HCT116 (cell line): ENCODE measurements at regions not wholly inside any gene's neighbourhood (a gene's known extent, or its start where the extent isn't known, plus 50 kb on each side); places are given as distances from the start of the nearest gene placed in this dataset.

Experiments
- ATAC-seq: fragments of 200-7000 bp; cut with Tn5 transposase; 2 replicates; pipeline ENCODE4 v1.9.1; 2020; ENCODE audit warnings: mild to moderate bottlenecking, moderate library complexity
- BruUV-seq: library from RNA; stranded (reverse); fragments of 400-500 nt; replicated peaks from 2 replicates; lab custom pipeline; 2021; lab: Mats Ljungman, UMichigan
- CTCF ChIA-PET: fragments of 300-600 bp; sonication (Branson Sonifier 250); formaldehyde crosslinking; loops from one replicate; lab custom pipeline; 2021; ENCODE audit warnings: antibody characterized with exemption; lab: Charles Lee
- POLR2A ChIA-PET: fragments of 300-600, 350-600 bp; sonication (Branson Sonifier 250); formaldehyde crosslinking; loops from one replicate; lab custom pipeline; 2021; ENCODE audit warnings: antibody characterized with exemption; lab: Charles Lee
- RAD21 ChIA-PET, 2 experiments: fragments of 300-600 bp; sonication (Branson Sonifier 250); formaldehyde crosslinking; loops; one replicate each; lab custom pipeline; 2023; ENCODE audit warnings: low total read pairs in 2 of 2; ENCODE audit not compliant: uncharacterized antibody in 2 of 2, unreplicated experiment in 2 of 2, low non-redundant PET in 1 of 2; lab: Charles Lee
- DNase-seq: peaks from one replicate; pipeline ENCODE4 v3.0.0-alpha.2; 2010; ENCODE audit warnings: low read depth, low spot score
- H2AFZ ChIP-seq: fragments of 200-600 bp; shearing (Covaris generic), sonication (generic); 2 replicates; pipeline ENCODE4 v1.6.1; 2017; ENCODE audit warnings: low read depth, mixed run types, mixed read lengths, antibody characterized with exemption, low read length; ENCODE audit not compliant: poor library complexity, severe bottlenecking
- H3K27ac ChIP-seq: 2 replicates; pipeline ENCODE4 v1.5.1; 2012; ENCODE audit warnings: low read depth, low read length
- H3K27me3 ChIP-seq: fragments of 200-600 bp; sonication (generic); 2 replicates; pipeline ENCODE4 v1.6.1; 2016; ENCODE audit warnings: mixed run types, low read length, mixed read lengths; ENCODE audit not compliant: insufficient read depth
- H3K36me3 ChIP-seq, 2 experiments: fragments of 200-500 bp in 1 of 2; fragments of 200-600 bp in 1 of 2; sonication (Bioruptor generic) in 1 of 2; sonication (generic) in 1 of 2; 2 replicates each; pipeline versions ENCODE4 v1.5.1 to v1.6.1; 2014 to 2016; ENCODE audit warnings: low read length in 2 of 2, inconsistent platforms in 1 of 2, mixed read lengths in 1 of 2, mixed run types in 1 of 2; ENCODE audit not compliant: insufficient read depth in 2 of 2, control insufficient read depth in 1 of 2
- H3K4me1 ChIP-seq, 2 experiments: fragments of 200-600 bp in 1 of 2; sonication (generic) in 1 of 2; 2 replicates each; pipeline versions ENCODE4 v1.5.1 to v1.6.1; 2012 to 2017; ENCODE audit warnings: low read length in 2 of 2, inconsistent platforms in 1 of 2, mild to moderate bottlenecking in 1 of 2, mixed read lengths in 1 of 2, mixed run types in 1 of 2, moderate library complexity in 1 of 2; ENCODE audit not compliant: insufficient read depth in 2 of 2, control insufficient read depth in 1 of 2
- H3K4me2 ChIP-seq: fragments of 200-600 bp; sonication (generic); 2 replicates; pipeline ENCODE4 v1.6.1; 2017; ENCODE audit warnings: mixed run types, low read length, mixed read lengths
- H3K4me3 ChIP-seq, 2 experiments: fragments of 200-600 bp in 1 of 2; sonication (generic) in 1 of 2; replicated peaks in 1 of 2; 2 replicates each; pipeline ENCODE4 v1.5.1; 2011 to 2016; ENCODE audit warnings: low read length in 2 of 2, control low read depth in 1 of 2, low read depth in 1 of 2, mild to moderate bottlenecking in 1 of 2, mixed read lengths in 1 of 2, mixed run types in 1 of 2
- H3K79me2 ChIP-seq: fragments of 200-600 bp; sonication (generic); 2 replicates; pipeline ENCODE4 v1.6.1; 2017; ENCODE audit warnings: mild to moderate bottlenecking, mixed run types, low read length, moderate library complexity, mixed read lengths; ENCODE audit not compliant: insufficient read depth
- H3K9ac ChIP-seq: fragments of 200-600 bp; sonication (generic); 2 replicates; pipeline ENCODE4 v1.6.1; 2016; ENCODE audit warnings: low read length, mixed read lengths
- H3K9me2 ChIP-seq: fragments of 200-600 bp; sonication (generic), shearing (Covaris generic); 2 replicates; pipeline ENCODE4 v1.6.1; 2017; ENCODE audit warnings: mixed run types, mild to moderate bottlenecking, moderate library complexity; ENCODE audit not compliant: insufficient read depth
- H3K9me3 ChIP-seq, 2 experiments: fragments of 200-500 bp in 1 of 2; fragments of 200-600 bp in 1 of 2; sonication (Bioruptor generic) in 1 of 2; sonication (generic) in 1 of 2; 2 replicates each; pipeline ENCODE4 v1.6.1; 2014 to 2017; ENCODE audit warnings: low read length in 2 of 2, mixed read lengths in 2 of 2, inconsistent platforms in 1 of 2, low read depth in 1 of 2, mild to moderate bottlenecking in 1 of 2, mixed run types in 1 of 2, moderate library complexity in 1 of 2; ENCODE audit not compliant: control insufficient read depth in 1 of 2, insufficient read depth in 1 of 2
- H4K20me1 ChIP-seq: fragments of 200-600 bp; sonication (generic), shearing (Covaris generic); 2 replicates; pipeline ENCODE4 v1.6.1; 2017; ENCODE audit warnings: mixed run types, mild to moderate bottlenecking, moderate library complexity; ENCODE audit not compliant: insufficient read depth
- CBX3 ChIP-seq: IDR thresholded peaks from 2 replicates; pipeline ENCODE4 v1.6.1; 2012; ENCODE audit warnings: low read depth
- FOSL1 ChIP-seq: IDR thresholded peaks from 2 replicates; pipeline ENCODE4 v1.6.1; 2012; ENCODE audit warnings: low read depth
- JUND ChIP-seq: IDR thresholded peaks from 2 replicates; pipeline ENCODE4 v1.6.1; 2012
- POLR2A ChIP-seq: IDR thresholded peaks from 2 replicates; pipeline ENCODE4 v1.7.0; 2011; ENCODE audit warnings: borderline replicate concordance; ENCODE audit not compliant: insufficient read depth, insufficient read length; ENCODE audit errors: extremely low read depth
- POLR2AphosphoS5 ChIP-seq: IDR thresholded peaks from 2 replicates; pipeline ENCODE4 v1.6.1; 2011; ENCODE audit warnings: mild to moderate bottlenecking, low read depth, low read length, moderate library complexity
- REST ChIP-seq: IDR thresholded peaks from 2 replicates; pipeline ENCODE4 v1.6.1; 2012; ENCODE audit warnings: low read depth
- SIN3A ChIP-seq: IDR thresholded peaks from 2 replicates; pipeline ENCODE4 v1.6.1; 2012; ENCODE audit warnings: low read depth
- SP1 ChIP-seq: IDR thresholded peaks from 2 replicates; pipeline ENCODE4 v1.6.1; 2012; ENCODE audit warnings: low read depth
- TCF7L2 ChIP-seq: IDR thresholded peaks from 2 replicates; pipeline ENCODE4 v1.7.0; 2011; ENCODE audit warnings: borderline replicate concordance, inconsistent platforms; ENCODE audit not compliant: insufficient read depth, insufficient read length; ENCODE audit errors: extremely low read depth
- YY1 ChIP-seq: IDR thresholded peaks from 2 replicates; pipeline ENCODE4 v1.6.1; 2011; ENCODE audit warnings: low read length, low read depth, moderate library complexity, mild to moderate bottlenecking; ENCODE audit not compliant: insufficient replicate concordance; ENCODE audit errors: extremely low read depth
- ZBTB33 ChIP-seq: IDR thresholded peaks from 2 replicates; pipeline ENCODE4 v1.6.1; 2011; ENCODE audit warnings: mild to moderate bottlenecking, low read length, moderate library complexity; ENCODE audit not compliant: insufficient replicate concordance; ENCODE audit errors: extremely low read depth
- intact Hi-C: fragments of 100-400 bp; cut with micrococcal nuclease; formaldehyde crosslinking; loops from 2 replicates; pipeline ENCODE4 v1.10.0; 2022
- TF ChIP-seq, protein P1 (sequence below): IDR thresholded peaks from 2 replicates; pipeline ENCODE4 v1.6.1; 2012
- TF ChIP-seq, protein P2 (sequence below): IDR thresholded peaks from 2 replicates; pipeline ENCODE4 v1.6.1; 2012

DNA sequence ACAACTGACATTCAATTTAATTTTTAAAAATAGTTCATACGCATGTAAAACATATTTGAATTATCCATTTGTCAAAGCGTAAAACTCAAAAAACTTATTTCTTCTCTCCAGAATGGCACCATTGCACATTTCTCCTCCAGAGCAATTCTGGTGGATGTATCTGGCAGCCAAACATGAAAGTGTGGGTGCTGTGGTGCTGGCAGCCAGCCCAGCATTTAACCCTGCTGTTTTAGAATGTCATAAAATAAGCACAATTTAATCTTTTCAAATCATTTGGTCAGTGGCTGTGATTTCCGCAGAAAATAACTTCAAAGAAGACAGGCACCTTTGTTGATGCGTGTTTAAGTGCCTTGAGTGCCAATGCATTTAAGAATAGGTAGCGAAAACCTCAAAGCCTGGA is 302.7 kb upstream of the MEOX2 start:
- Histone ChIP-seq H3K4me1 (no peaks in the 10 kb centered on the region), H4K20me1 (no peaks in the 10 kb centered on the region), H3K4me3 (no peak overlapping the region), H3K27ac (no peak overlapping the region), H3K9ac (no peak overlapping the region), H3K4me2 (no peak overlapping the region), H2AFZ (no peak overlapping the region), H3K79me2 (no peaks in the 10 kb centered on the region), H3K36me3 (no peaks in the 10 kb centered on the region), H3K9me3 (no peaks in the 10 kb centered on the region), H3K27me3 (no peaks in the 10 kb centered on the region), H3K9me2 (no peaks in the 10 kb centered on the region)
- TF ChIP-seq TCF7L2 (peak; percentile 16), SIN3A (no peak)
- TF ChIP-seq, protein P1, sequence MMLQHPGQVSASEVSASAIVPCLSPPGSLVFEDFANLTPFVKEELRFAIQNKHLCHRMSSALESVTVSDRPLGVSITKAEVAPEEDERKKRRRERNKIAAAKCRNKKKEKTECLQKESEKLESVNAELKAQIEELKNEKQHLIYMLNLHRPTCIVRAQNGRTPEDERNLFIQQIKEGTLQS = no peak
- intact Hi-C loops = no loop called here
- ChIA-PET POLR2A (no interaction called here), CTCF (no interaction called here), RAD21 (no interaction called here)
- no TSS peak for BruUV-seq
- ATAC-seq = no peak
- no peak for DNase-seq

- Histone ChIP-seq H2AFZ (no peak overlapping the region), H3K4me1 (no peaks in the 10 kb centered on the region), H3K27me3 (no peaks in the 10 kb centered on the region), H3K9ac (no peak overlapping the region), H3K36me3 (no peaks in the 10 kb centered on the region), H3K4me2 (no peak overlapping the region), H3K79me2 (no peaks in the 10 kb centered on the region), H3K27ac (no peak overlapping the region), H3K9me3 (no peaks in the 10 kb centered on the region), H3K4me3 (no peak overlapping the region), H4K20me1 (no peaks in the 10 kb centered on the region), H3K9me2 (no peaks in the 10 kb centered on the region)
- no TSS peak for BruUV-seq
- CTCF ChIA-PET = no interaction called here
- DNase-seq = no peak
- intact Hi-C loops = no loop called here
- no peak for ATAC-seq
- RAD21 ChIA-PET = no interaction called here
- POLR2A ChIA-PET = no interaction called here
- TF ChIP-seq, protein P2, sequence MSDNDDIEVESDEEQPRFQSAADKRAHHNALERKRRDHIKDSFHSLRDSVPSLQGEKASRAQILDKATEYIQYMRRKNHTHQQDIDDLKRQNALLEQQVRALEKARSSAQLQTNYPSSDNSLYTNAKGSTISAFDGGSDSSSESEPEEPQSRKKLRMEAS = no peak
- TF ChIP-seq JUND (no peak), ZBTB33 (no peak), REST (no peak), FOSL1 (no peak), YY1 (no peak), POLR2A (no peak), SP1 (no peak), CBX3 (no peak), POLR2AphosphoS5 (no peak), SIN3A (no peak)
Measured at GRCh38 chr7:15985587-15986384, 299.3 kb upstream of the MEOX2 start.
